Type B pancreatic cell (in vitro differentiated cells): ENCODE measurements at regions not wholly inside any gene's neighbourhood (a gene's known extent, or its start where the extent isn't known, plus 50 kb on each side); places are given as distances from the start of the nearest gene placed in this dataset.
"Not testable (repeated sequence)": the region's sequence is repeated elsewhere in the genome, so short reads cannot be mapped to it uniquely, and the experiment has no call there.

Experiments used
- DNase-seq: peaks from one replicate; pipeline ENCODE4 v3.0.0; 2021; ENCODE audit warnings: mixed read lengths; ENCODE audit not compliant: unreplicated experiment; ENCODE audit errors: extremely low spot score
- H3K27ac Mint-ChIP-seq: 2 replicates; pipeline ENCODE4 v1.8.0; 2021; ENCODE audit warnings: mild to moderate bottlenecking, mixed read lengths
- H3K27me3 Mint-ChIP-seq: 2 replicates; pipeline ENCODE4 v1.8.0; 2021; ENCODE audit warnings: mixed read lengths
- H3K36me3 Mint-ChIP-seq: 2 replicates; pipeline ENCODE4 v1.8.0; 2021; ENCODE audit warnings: mixed read lengths
- H3K4me1 Mint-ChIP-seq: one replicate; pipeline ENCODE4 v1.8.0; 2021; ENCODE audit warnings: mixed read lengths; ENCODE audit not compliant: unreplicated experiment
- H3K4me3 Mint-ChIP-seq: 2 replicates; pipeline ENCODE4 v1.8.0; 2021; ENCODE audit warnings: mild to moderate bottlenecking, mixed read lengths
- H3K9me3 Mint-ChIP-seq: 2 replicates; pipeline ENCODE4 v1.8.0; 2021; ENCODE audit warnings: mixed read lengths
- CTCF ChIP-seq: fragments of 200-600 bp; sonication (generic); conservative IDR thresholded peaks from 2 replicates; pipeline ENCODE4 v1.5.0; 2021; ENCODE audit warnings: antibody characterized with exemption, mild to moderate bottlenecking

- H3K27ac Mint-ChIP-seq, result no peak overlapping the region
- no peaks in the 10 kb centered on the region for H3K36me3 Mint-ChIP-seq
- DNase-seq, result no peak
- no peaks in the 10 kb centered on the region for H3K9me3 Mint-ChIP-seq
- H3K4me1 Mint-ChIP-seq, result peaks cover 4% of the 10 kb centered on the region
- no peak overlapping the region for H3K4me3 Mint-ChIP-seq
- TF ChIP-seq CTCF, result no peak
- no peaks in the 10 kb centered on the region for H3K27me3 Mint-ChIP-seq
These were observed 159.8 kb upstream of the DLX2 start for GRCh38 chr2:172262486-172262885.

DNA sequence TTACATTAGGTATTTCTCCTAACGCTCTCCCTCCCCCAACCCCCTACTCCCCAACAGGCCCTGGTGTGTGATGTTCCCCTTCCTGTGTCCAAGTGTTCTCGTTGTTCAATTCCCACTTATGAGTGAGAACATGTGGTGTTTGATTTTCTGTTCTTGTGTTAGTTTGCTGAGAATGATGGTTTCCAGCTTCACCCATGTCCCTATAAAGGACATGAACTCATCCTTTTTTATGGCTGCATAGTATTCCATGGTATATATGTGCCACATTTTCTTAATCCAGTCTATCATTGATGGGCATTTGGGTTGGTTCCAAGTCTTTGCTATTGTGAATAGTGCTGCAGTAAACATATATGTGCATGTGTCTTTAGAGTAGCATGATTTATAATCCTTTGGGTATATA, 162.1 kb upstream of the DLX2 start:
- H3K36me3 Mint-ChIP-seq, H3K27me3 Mint-ChIP-seq, H3K27ac Mint-ChIP-seq, H3K4me3 Mint-ChIP-seq, H3K4me1 Mint-ChIP-seq, H3K9me3 Mint-ChIP-seq, DNase-seq: not testable (repeated sequence)

GRCh38 chr2:172269507-172270244, 157.7 kb upstream of the ITGA6 start:
- not testable (repeated sequence) for H3K4me3 Mint-ChIP-seq, H3K9me3 Mint-ChIP-seq, H3K4me1 Mint-ChIP-seq, H3K27ac Mint-ChIP-seq, H3K27me3 Mint-ChIP-seq, DNase-seq, H3K36me3 Mint-ChIP-seq

GRCh38 chr2:172270278-172271079, 156.9 kb upstream of the ITGA6 start:
- H3K9me3 Mint-ChIP-seq, result no peaks in the 10 kb centered on the region
- no peaks in the 10 kb centered on the region for H3K27me3 Mint-ChIP-seq
- H3K27ac Mint-ChIP-seq, result no peak overlapping the region
- no peak overlapping the region for H3K4me3 Mint-ChIP-seq
- no peaks in the 10 kb centered on the region for H3K4me1 Mint-ChIP-seq
- no peak for DNase-seq
- no peaks in the 10 kb centered on the region for H3K36me3 Mint-ChIP-seq
- no peak for TF ChIP-seq CTCF

- peaks cover 4% of the 10 kb centered on the region for H3K36me3 Mint-ChIP-seq
- H3K4me1 Mint-ChIP-seq, result no peaks in the 10 kb centered on the region
- H3K27me3 Mint-ChIP-seq, result no peaks in the 10 kb centered on the region
- H3K4me3 Mint-ChIP-seq, result no peak overlapping the region
- DNase-seq, result no peak
- no peak overlapping the region for H3K27ac Mint-ChIP-seq
- no peak for TF ChIP-seq CTCF
- H3K9me3 Mint-ChIP-seq, result peaks cover 6% of the 10 kb centered on the region
These were observed 153.3 kb upstream of the ITGA6 start for GRCh38 chr2:172273910-172274571.

GRCh38 chr2:172275239-172275638, 152.1 kb upstream of the ITGA6 start:
- Mint-ChIP-seq H3K27ac (no peak overlapping the region), H3K4me1 (no peaks in the 10 kb centered on the region), H3K9me3 (peaks cover 6% of the 10 kb centered on the region), H3K36me3 (peaks cover 4% of the 10 kb centered on the region), H3K27me3 (no peaks in the 10 kb centered on the region), H3K4me3 (no peak overlapping the region)
- no peak for DNase-seq
- no peak for TF ChIP-seq CTCF
